ENCODE measurements at regions not wholly inside any gene's neighbourhood (a gene's known extent, or its start where the extent isn't known, plus 50 kb on each side); places are given as distances from the start of the nearest gene placed in this dataset.

DNA sequence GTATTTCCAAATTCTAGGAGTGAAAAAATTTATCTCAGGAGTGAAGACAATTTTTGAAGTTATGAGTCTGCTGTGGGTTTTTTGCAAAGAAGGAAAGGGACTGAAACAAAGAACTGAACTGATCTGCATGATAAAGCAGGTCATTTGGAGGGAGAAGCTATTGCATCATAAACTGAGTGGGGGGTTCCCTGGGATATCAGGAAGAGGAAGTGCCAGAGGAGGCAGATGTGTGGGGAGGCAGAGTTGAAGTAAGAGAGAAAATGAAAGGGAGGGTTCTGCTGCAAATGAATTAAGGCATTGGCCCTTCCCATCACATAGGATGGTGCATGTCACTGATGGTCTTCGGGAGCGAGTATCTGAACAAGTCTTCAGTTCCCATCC is 379.2 kb downstream of the VPS13C start:
- no peak for FAIRE-seq

DNA sequence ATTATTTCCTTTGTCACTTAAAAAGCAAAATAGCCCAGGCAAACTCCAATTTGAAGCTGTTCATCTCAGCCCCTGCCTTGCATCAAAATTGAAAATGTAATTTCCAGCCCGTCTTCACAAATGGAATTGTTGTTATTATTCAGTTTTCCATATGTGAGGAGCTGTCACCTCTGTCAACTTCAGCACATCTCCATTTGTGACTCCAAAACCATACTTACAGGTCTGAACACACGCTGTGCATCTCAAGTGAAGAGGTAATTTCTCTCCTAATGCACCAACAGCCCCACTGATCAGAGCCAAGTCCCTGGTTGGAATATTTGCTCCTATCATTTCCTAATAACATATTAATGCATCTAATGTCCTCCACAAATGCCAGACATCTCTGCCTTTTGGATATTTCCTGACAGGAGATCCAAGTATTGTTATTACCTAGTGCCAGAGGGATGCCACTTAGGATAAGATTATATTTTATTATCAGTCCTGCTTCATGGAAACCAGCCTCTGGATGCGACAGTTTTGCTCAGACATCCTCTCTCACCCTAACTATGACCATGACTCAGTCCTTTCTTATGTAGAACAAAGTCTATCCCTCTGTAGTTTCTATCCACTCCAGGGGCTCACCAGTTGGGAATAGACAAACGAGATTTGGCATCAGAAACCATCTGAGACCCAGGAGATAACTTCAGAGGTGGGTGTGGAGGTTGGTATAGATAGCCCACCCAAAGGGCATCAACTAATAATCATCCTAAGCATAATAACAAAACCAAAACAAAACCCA is 379.8 kb downstream of the VPS13C start:
- no peak for FAIRE-seq

DNA sequence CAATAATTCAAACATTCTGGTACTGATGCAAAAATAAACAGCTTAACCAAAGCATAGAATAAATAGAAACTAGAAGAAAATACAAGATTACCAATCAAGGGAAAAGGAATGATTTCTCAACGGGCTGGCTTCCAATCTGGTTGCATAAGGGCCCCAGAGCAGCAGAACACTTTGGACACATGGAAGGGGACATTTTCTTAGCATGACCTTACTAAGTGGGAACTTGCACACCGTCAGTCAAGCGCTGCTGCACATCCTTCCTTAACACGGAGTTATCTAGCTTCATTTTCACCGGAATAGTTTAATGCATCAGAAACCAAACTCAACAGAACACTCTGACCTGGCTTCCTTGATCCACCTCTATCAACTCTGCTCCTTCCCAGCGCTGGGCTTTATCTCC is 388.5 kb downstream of the VPS13C start:
- FAIRE-seq: no peak

DNA sequence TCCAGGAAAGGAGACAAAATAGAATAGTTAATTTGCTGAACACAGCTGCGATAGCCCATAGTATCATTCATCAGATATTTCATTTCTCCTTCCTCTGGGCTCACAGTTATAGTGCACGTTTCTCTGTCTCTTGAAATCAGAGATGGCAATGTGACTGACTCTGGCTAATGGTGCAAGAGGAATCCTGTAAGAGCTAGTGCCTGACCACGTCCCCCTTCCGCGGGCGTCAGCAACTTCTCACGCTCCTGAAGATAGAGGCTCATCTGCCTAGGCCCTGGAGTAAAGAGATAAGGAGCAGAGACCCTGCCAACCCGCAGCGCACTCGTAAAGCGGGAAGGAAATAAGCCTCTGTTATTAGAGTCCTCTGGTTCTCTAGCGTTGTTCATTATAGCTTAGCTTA is 391.8 kb downstream of the VPS13C start:
- FAIRE-seq: no peak

DNA sequence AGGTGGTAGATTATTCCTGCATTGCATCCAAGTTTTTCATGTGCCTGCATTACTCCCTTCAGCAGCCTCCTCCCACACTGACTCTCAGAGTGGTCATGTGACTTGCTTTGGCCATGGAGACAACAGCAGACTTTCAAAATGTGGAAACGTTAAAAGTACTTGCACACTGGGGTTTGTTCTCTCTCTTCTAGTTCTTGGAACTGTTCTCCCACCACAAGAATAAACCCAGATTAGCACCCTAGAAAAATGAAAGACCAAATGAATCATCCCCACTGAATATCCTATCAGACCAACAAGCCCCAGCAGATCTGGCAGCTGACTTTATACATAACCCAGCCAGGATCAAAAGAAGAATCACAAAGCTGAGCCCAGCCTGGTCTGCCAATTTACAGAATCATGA is 398.5 kb downstream of the VPS13C start:
- no peak for FAIRE-seq

DNA sequence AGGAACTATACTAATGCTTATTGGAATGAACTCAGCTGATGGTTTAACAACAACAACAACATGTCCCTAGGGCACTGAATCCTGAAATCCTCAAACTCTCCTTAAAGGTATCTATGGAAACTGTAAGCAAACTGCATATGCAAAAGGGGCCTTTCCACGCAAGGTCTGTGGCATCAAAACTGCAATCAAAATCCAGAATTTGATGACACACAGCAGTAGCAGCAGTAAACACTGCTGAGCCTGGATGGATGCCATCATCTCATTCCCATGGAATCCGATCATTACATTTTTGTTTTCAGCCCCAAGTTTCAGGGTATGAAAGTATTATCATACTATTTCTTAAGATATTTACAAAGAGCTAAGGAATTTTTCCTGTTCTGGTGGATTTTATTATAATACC is 399.7 kb downstream of the VPS13C start:
- FAIRE-seq: no peak

DNA sequence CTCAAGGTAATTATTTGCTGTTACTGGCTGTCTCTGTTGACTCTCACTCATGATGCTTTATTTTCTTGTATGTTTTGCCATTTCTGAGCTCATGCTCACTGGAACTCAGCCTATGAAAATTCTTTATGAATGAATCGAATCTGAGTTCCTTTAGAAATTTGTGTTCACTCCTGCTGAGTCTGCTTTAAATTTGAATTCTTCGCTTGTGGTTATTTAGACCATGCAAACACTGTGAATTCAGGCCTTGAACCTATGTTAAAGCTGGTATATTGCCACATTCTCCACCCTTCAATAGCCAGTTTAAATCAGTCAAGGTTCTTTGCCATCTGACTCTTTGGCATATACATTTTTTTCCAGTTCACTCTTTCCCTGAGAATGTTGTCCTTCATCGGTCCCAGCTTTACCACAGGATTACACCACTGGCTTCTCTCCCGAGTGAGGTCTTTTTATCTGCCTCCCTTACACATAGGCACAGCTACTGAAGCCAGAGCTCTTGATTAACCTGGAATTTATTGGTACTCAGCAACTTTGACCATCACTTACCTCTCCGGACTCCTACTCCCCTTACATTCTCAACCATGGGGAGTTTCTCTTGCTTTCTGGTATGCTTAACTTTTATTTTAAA is 400.6 kb downstream of the VPS13C start:
- no peak for FAIRE-seq

DNA sequence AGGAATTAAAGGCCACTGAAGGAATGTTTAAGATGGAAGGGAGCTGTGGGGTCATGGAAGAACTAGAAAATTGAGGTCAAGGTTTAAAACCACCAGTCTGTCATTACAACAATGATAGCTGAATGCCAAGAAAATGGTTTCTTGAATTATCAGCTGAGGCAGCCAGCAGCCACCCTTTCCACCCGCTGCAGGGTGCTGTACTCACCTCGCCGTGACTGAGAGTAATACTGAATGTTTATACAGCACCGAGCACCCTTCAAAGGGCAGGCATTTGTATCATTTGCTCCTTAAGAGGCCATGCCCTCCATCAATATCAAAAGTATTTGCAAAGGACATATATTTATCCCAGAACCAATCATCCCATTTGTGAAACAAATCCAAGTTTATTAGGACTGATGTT is 402.8 kb downstream of the VPS13C start:
- FAIRE-seq: no peak

DNA sequence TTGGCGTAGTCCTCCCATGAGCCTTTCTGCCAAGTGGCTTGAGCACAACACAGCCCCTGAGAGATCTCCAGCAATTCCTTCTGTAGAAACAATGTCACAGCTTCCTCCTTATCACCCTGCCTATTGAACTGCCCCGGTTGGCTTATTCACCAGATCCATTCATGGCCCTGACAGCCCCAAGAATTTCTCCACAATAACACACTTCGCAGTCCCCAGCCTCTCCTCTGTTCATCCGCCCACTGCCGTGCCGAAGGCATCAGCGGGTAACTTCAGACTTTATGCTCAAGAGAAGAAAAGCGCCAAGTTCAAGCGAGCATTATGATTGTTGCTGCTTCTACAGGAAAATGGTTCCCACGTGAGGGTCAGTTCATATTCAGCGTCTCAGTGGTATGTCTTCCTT is 403.9 kb downstream of the VPS13C start:
- FAIRE-seq: no peak

DNA sequence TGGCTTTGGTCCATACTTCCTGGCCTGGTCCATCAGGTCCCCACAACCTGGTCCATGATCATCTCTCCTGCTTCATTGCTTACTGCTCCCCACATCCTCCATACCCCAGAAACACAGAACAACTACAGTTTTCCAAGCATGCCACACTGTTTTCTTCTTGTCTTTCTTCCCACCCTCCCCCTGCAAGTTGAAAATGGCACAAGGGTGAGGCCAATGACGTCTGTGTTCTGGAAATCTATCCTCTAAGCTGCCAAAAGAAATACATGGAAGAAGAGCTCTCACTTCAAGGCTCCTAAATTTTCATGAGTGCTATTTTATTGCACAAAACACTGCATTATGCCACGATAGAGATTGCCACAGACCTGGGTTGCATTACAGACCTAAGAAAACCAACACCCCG is 404.4 kb downstream of the VPS13C start:
- no peak for FAIRE-seq

DNA sequence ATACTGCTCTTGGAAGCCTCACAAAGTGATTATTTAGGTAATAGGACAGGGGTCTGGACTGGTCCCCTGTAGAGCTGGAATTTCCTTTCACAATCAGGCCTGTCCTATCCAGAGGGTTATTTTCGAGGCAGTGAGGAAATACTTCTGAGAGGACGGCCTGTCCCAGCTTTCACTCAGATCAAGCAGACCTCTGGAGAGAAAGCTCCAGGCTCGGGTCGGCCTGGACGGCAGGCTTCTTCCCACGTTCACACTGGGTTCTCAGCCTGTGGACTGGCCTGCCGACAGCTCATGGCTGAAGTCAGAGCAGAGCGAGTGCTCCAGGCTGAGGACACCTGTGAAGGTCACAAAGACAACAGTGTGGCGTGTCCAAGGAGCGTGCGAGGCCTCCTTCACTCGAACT is 405.3 kb downstream of the VPS13C start:
- no peak for FAIRE-seq

DNA sequence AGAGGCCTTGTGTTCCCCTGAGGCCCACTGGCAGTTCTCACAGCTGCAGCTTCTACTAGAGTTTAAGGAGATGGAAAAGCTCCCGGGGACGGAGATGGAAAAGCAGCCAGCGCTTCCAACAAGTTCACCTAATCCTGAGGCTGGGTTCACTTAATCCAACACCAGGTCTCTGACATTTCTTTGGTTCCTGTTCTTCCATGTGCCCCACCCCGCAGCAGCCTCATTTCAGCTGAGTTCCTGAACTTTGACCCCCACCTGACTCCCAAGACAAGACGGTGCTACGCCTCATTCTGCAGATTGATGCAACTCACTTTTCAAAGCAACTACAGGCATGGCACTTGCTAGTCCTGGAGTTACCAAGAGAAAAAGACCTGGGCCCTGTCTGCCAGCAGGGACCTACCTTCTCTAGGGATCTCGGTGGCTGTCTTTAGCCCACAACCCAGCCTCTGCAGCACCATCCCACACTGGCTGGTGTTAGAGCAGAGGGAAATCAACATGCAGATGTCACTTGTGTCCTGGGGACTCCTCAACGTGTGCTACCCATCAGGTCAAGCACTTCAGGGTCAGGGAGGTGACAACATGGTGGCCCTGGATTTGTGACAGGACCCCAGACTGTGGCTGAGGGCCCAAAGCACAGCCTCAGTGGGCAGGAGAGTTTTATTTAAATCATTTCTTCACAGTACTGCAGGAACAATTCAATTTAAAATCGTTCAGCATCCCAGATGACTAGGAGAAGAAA is 406.1 kb downstream of the VPS13C start:
- no peak for FAIRE-seq

DNA sequence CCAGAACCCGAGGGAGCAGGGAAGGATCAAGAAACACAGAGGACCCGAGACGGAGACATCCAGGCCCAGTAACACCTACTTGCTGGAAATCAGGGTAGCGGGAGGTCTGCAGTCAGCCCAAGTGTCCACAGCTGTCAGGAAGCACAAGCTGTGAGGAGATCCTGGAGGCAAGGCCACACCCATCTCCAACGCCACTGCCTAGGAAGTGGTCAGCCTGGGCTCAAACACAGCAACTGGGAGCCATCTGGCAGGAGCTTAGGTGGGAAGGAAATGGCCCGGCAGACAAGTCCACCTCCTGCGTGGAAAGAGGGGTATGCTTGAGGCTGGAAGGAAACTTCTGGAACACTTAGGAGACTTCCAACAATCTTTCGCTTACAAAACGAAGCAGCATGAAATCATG is 407.1 kb downstream of the VPS13C start:
- no peak for FAIRE-seq

DNA sequence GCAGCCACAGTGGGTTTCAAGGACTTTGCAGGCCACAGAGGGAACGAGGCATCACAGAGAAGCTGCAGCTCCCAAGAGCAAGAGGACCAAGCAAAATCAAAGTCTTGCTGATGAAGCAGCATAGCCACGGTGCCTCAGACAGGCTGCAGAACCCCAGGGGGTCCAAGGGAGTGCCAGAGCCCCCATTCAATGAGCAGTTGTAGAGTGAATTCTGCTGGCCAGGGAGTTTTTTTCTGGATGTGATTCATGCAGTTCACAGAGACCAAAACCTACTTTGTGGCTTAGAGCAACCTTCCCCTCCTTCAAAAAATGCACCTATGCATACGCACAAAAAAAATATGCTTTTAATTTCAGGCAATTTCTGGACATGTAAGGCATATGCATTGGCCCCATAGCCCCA is 409.0 kb downstream of the VPS13C start:
- no peak for FAIRE-seq

DNA sequence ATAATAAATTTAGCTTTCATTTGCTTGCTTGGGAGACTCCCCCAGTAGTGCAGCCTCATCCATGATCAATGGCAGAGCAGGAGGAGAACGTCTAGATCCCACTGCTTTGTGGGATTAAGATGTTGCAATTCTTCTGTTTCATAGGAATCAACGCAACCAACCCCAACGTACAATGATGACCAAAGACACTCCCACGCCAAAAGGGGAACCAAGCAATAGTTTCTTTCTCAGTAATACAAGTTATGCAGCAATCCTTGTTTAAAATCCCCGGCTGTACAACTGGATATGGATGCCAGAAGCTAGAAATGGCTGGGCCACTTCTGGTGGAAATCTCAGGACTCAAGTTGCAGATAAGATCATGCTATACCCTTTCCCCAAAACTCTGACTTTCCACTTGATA is 411.2 kb downstream of the VPS13C start:
- no peak for FAIRE-seq

DNA sequence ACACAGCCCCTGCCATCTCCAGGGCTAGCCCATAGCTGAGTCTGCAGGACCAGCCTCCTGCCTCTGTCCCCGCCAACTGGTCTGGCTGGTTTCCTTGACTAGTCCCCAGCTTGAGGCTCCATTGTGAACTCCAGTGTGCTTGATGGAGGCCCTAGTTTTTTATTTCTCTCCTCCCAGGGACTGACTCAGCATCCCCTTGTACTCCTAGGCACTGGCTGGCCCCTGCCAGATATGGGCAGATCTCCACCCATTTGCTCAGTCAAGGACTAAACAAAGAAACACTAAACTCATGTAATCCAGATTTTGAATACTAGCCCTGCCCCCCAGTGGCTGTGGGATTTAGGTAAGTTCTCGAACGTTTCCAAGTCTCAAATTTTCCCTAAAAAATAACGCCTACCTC is 415.4 kb upstream of the RORA start:
- FAIRE-seq: no peak

DNA sequence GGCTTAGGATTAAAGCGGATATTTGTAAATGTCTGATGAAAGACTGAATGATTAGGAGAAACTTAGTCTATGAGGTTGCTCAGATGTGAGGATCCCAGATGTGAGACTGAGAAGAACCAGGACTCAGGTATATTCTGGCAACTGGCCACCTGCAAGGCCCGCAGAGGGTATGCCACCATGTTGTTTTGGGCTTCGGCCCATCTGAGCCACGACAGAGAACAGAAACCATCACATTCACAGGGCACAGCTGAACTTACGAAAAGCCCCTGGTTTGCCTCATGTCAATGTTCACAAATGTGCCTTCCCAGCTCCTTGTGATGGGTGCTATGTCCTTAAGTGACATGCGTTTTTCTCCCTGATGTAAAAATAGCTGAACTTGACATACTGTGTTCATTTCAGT is 412.5 kb upstream of the RORA start:
- FAIRE-seq: no peak

DNA sequence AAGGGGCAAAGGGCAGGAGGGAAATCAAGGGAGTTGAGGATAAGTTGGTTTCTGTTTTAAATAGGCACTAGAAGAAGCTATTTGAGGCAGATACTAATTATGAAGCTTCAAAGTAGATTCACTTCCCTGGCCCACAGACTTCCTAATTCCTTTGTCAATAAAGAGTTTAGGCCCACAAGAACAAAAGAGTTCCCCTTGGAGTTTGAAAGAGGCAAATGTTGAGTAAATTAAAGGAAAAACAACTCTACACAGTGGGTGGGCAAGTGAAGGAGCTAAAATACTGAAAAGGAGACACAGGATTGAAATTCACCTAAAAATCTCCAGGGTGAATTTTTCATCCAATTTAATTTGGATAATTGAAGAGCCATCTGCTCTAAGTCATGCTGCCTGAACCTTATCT is 411.7 kb upstream of the RORA start:
- no peak for FAIRE-seq

DNA sequence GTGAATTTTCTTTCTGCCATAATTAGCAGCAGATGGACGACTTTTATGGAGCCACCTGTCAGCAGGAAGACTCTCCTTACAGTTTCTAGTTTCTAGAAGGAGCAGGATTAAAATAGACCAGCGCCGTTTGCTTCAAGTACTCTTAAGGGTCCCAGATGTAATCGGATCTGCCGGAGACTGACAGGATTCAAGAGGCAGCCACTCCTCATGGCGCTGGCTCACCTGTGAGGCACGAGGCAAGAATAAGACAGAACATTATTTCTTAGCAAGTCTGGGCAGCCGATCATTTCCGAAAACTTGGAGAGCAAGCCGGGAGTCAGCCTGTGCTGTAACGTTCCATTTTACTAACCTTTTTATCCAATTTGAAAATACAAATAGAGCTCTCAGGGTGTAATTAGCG is 410.4 kb upstream of the RORA start:
- no peak for FAIRE-seq

DNA sequence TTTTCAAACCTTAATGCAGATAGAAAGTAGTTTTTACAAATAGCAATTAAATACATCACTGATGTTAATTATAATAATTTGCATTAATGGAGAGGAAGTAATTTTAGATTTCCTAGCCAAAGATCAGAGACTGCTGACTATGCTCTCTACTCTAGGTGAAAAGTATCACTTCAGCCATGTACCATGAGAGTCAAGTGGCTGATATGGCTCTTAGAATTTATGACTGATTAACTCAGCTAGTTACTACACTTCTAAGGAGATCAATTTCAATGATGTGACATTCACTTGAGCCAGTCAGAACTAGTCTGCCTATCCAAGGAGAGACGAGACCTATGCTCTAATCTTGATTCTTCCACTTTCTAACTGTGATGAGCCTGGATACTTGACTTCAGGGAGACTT is 405.7 kb upstream of the RORA start:
- FAIRE-seq: no peak

DNA sequence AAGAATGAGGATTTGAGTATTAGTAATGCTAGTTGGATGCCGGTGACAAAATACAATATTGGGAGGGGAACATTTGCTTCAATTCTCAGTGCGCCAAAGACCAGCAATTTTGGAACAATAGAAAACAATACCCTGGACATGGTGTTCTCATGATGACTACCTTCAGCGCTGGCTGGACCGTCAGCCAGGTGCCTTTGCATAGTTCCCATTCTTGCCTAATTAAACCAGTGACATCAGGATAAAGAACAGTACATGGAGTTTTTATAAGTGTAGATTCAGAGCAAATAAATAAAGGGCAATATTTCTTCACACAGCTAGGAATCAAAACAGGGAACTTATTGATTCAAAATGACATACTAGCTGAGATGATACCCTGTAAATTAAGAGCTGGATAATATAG is 404.8 kb upstream of the RORA start:
- no peak for FAIRE-seq

DNA sequence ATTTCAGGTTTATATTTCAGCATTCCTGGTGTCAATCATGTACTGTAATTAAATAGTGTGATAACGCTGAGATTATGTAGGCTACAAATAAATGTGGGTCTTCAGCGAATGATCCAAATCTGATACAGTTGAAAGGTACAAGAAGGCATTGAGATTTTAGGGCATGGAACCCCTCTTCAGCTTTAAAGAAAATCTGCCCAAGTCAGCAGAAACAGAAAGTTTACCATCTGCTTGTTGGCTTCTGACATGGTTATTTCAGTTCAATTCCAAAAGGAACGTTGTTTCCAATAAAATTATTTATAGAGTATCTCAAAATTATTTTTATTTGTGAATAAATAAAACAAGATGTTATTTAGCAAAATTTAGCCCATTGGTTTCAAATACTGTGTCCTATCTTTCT is 400.2 kb upstream of the RORA start:
- no peak for FAIRE-seq

DNA sequence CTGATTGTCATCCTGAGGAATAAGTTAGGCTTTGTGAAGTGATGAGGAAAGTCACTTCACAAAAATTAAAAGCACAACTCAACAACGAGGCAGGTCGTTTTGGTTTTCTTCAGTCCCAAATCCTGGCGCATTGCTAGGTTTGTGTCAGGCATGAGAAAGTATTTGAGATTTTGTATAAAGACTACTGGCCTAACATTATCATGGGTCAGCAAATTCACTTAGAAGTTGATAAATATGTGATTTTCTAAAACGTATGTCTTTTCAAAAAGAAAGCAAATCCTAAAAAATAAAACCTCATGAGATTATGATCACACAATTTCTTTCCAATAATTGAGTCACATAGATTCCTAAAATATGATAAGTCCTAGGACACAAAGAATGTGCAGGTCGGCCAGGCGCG is 395.8 kb upstream of the RORA start:
- FAIRE-seq: no peak

DNA sequence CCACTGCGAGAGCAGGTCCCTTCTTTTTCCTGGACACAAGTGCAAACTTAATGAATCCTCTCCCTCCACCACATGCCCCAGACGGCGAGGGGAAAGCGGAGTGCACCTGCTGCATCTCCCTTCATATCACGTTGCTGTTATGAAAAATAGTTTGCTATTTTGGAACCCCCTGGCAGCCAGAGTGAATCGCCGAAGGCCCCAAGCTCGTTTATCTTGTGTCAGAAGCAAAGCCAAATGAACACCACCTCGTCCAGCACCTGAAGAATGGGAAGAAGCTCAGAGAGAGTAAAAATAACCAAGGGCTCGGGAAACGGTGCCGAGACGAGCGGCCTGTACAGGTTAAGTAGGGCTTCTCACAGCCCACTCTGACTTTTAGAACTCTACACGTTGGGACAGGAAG is 394.6 kb upstream of the RORA start:
- FAIRE-seq: no peak

Measured in islet of Langerhans (tissue), 1 donor.